ENCODE measurements at regions not wholly inside any gene's neighbourhood (a gene's known extent, or its start where the extent isn't known, plus 50 kb on each side); places are given as distances from the start of the nearest gene placed in this dataset.

DNA sequence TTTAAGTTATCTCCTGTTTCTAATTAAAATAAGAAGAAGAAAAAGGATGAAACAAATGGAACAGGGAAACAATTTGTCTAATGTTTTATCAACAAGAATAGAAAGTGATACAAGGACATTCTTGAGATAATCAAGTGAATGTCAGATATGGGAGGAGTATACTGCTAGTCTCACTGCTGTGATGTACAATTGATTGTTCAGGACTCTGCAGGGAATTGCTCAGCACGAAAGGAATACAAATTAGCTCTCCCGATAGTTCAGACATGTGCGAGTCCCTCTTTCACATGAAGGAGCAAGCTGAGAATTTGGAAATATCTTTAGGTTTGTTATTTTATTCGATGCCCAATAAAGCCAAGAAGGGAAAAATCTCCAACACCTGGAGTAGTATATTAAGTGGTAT lies 57.3 kb upstream of the FSTL5 start:
- no peak for TF ChIP-seq CTCF (IDR thresholded peaks at IDR 0.05; ENCODE audit: unreplicated experiment)
- Mint-ChIP-seq H3K9me3 (ENCODE audit: low read depth) (no peaks in the 10 kb centered on the region), H3K4me3 (ENCODE audit: low read depth) (no peak overlapping the region), H3K27me3 (no peaks in the 10 kb centered on the region), H3K4me1 (ENCODE audit: low read depth) (no peaks in the 10 kb centered on the region), H3K36me3 (ENCODE audit: insufficient read depth) (no peaks in the 10 kb centered on the region), H3K27ac (no peak overlapping the region)
- DNase-seq (ENCODE audit: low spot score, unreplicated experiment): no peak

All from progenitor cell of endocrine pancreas (in vitro differentiated cells).